GM18499 (cell line): ENCODE measurements at regions not wholly inside any gene's neighbourhood (a gene's known extent, or its start where the extent isn't known, plus 50 kb on each side); places are given as distances from the start of the nearest gene placed in this dataset.
"Not testable (repeated sequence)": the region's sequence is repeated elsewhere in the genome, so short reads cannot be mapped to it uniquely, and the experiment has no call there.

ENCODE experiments used
- ATAC-seq: cut with Tn5 transposase; IDR thresholded peaks from one replicate; pipeline ENCODE4 v1.9.1; 2021; ENCODE audit warnings: moderate number of reproducible peaks; ENCODE audit not compliant: insufficient read depth, unreplicated experiment

DNA sequence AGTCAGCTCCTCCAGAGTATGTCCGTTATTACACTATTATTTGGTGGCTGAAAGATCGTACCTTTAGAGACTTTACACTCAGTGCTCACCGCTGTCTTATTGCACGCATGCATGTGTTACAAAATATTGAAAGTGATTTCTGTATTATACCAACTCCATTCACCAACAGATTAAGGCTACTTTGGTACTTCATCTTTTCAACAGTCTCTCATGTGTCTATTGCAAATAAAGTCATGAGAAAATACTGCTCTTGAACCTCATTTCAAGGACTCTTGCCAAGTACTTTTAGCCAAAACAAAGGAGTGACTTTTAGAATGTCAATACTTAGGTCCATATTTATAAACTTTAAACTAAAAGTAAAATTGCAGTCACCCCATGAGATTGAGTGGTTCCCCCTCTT lies 503.6 kb downstream of the TMEM121 start:
- no peak for ATAC-seq

DNA sequence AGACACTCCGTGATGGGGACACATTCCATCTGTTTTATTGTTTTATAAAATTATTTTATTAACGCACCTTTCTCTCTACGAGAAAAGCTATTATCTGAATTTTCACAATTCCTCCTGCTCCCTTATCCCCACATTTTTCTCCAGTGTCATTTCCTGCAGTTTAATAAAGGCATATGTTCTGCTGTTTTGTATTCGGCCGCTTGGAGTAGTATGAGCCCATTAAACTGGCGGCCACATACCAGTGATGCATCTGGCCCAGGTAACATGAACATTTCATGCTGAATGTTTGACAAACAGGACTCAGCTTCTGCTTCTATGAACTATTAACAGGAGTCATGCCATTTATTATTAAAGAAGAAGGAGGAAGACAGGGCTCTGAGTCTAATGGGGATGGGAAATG lies 511.0 kb downstream of the TMEM121 start:
- no peak for ATAC-seq

DNA sequence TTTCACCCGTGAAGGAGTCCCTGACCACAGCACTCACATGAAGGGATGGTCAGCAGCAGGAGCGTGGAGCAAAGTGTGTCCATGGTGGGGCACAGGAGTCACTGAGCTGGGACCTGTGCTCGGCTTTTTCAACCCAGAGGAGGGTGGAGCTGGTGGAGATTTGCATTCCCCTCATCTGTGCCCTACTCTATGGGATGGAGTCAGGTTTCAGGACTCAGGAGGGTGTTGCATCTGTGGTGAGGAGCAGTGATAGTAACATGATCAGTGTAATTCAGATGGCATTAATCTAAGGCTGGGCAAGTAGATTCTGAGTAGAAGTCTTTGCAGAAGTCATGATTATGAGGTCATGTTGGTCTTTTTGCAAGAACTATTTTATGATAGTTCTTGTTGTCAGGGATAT lies 511.9 kb downstream of the TMEM121 start:
- no peak for ATAC-seq

GRCh38 chr14:106039400-106039799 lies 513.0 kb downstream of the TMEM121 start:
- no peak for ATAC-seq

DNA sequence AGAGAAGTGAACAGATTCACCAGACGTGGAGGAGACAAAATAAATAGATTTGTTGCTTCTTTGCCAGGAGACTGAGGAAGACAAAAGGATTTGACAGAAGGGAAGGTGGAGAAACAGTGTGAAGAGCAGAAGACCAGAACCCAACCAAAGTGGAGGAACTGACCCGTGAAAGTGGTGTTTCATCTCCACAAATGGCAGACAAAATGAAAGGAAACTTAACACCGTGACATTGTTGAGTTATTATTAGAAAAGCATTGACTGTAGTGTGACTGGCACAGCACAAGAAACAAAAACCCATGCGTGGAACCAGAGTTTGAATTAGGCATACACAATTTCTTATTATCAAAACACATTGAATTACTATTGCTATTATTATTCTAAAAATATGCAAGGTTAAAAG lies 518.1 kb downstream of the TMEM121 start:
- ATAC-seq = no peak

GRCh38 chr14:106044949-106045596 lies 518.7 kb downstream of the TMEM121 start:
- ATAC-seq = no peak

DNA sequence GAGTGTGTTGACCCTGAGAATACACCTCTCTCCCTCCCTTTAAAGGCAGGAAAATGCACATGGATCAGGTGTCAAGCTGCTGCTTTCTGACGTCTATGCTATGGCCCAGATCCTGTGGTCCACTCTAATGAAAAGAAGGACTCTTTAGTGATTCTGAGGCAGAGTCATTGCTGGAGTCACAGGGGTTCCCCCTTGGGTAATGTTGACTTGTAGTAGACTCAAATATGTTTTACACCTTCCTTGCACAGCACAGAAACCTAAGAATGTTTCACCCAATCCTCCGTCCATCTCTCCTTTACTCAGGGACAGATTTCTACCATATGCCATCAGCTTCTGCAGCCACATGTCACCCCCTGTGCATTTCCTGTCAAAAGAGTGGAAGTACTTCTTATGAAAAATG lies 525.4 kb downstream of the TMEM121 start:
- no peak for ATAC-seq

GRCh38 chr14:106055289-106055688 lies 528.9 kb downstream of the TMEM121 start:
- no peak for ATAC-seq

DNA sequence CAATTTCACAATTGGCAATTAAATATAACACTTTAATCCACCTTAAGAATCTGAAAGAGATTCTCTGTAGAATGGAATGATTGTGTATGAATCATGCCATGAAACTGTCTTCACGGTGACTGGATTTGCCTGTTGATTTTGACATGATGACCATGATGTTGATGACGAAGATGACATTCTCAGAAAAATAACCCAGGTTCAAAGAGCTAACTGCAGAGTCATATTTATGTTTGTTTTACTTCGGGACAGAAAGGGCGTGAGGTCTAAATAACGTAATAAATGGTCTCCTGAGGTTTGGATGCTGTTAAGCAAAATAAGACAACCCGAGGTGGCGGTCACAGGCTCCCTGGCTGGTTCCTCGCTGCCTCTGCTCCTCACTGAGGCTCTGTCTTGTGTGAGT lies 532.0 kb downstream of the TMEM121 start:
- ATAC-seq = no peak

DNA sequence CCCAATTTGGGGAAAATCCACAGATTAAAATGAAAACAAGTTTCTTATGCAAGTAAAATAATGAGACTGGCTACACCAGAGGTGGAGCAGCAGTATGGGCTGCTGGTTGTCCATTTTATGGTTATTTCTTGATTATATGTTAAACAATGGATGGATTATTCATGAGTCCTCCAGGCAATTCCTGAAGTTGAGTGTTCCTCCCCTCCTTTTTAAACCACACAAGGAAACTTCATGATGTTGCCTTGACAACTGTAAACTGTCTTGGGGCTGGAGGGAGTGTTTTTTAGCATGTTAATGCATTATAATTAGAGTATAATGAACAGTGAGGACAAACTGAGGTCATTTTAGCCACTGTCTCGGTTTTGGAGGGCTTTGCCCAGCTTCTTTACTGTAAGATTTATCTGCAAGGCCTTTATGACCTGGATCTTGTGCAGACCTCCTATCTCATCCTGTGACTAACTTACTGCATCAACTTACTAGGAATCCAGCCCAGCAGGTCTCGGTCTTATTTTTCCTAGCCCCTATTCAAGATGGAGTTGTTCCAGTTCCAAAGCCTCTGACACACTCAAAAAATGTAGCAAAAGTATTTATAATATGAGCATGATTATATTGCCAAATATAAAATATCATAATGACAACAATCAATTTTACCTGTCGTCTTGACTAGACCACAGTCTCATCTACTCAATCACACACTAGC lies 534.0 kb downstream of the TMEM121 start:
- ATAC-seq = no peak

- not testable (repeated sequence) for ATAC-seq
Observed at GRCh38 chr14:106061877-106062500, 535.6 kb downstream of the TMEM121 start.

- ATAC-seq = no peak
Observed at GRCh38 chr14:106062502-106063272, 536.3 kb downstream of the TMEM121 start.

- ATAC-seq = no peak
Observed at GRCh38 chr14:106067935-106068334, 541.6 kb downstream of the TMEM121 start.

DNA sequence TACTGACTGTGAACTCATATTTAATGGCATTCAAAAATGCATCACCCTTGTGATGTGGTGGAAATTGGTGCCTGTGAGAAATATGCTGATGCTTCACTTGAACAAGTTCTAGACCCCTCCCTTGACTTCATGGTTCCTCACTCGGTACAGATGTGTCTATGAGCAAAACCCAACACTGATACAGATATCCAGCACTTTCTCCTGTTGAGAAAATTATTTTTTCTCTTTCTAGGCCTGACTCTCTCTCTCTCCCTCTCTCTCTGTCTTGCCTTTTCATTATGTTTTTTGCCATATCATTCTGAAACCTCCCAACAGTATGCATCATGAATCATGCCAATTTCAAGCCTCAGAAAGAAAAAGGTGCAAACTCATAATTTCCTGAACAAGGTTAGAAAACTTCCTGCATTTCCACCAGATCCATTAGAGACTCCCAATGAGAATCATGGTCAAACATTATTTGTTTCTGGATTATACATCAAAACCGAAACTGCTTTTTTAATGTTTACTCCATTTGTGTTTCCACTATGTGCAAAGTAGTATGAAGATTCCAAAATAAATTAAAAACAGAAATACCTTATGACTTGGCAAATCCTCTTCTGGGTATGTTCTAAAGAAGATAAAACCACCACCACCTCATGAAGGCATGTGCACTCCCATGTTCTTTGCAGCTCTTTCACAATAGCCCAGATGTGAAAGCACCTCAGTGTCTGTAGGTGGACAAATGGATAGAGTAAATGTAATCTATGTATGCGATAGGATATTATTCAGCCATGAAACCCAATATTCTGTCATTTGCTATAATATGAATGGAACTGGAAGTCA lies 543.6 kb downstream of the TMEM121 start:
- no peak for ATAC-seq

- no peak for ATAC-seq
Observed at GRCh38 chr14:106080922-106081321, 554.5 kb downstream of the TMEM121 start.

DNA sequence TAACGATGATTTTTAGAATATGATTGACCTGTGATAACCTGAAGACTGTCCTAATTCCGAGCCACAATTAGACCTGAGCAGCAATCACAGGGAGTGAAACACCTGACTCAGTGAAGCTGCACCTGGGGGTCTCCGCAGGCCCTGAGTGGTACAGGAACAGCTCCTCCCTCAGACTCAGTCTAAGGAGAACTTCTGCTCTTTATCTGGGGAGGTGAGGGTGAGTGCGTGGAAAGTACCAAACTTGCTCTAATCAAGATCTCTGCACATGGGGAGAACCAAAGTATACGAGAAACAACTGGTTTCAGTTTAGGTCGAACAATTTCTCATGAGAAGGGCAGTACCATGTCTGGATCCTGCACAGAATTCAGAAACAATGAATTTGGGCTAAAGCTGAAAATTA lies 555.3 kb downstream of the TMEM121 start:
- not testable (repeated sequence) for ATAC-seq

DNA sequence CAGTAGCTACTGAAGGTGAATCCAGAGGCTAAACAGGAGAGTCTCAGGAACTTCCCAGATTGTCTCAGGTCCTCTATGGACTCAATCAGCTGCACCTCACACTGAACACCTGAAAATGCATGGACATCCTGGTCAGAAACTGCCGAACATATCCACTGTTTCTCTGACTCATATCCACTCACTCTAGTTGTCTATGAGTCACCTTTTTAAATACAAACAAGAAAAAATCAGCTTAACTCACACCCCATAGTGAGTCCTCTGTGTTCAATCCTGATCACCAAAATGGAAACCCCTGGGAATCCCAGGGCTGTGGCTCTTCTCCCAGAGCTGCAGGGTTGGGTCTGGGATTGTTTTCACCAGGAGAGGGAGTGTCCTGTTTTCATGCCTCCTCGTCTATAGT lies 556.7 kb downstream of the TMEM121 start:
- no peak for ATAC-seq

GRCh38 chr14:106087837-106088236 lies 561.5 kb downstream of the TMEM121 start:
- ATAC-seq = no peak

DNA sequence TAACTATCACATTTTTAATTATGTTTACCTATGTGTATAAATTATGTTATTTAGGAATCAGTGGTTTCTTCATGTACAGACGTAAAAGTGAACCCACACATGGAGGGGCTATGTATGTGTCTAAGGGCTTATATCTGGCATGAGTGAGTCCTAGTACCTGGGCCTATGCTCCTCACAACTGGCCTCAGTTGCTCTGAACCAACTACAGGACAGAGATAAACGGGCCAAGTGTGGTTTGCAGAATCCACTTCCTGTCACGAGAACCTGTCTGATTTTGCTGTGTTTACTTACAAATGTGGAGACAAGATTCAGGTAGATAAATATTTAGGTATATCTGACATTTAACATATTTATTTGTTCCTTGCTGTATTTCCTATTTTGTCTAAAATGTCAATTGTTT lies 562.5 kb downstream of the TMEM121 start:
- not testable (repeated sequence) for ATAC-seq

GRCh38 chr14:106094654-106095189 lies 568.3 kb downstream of the TMEM121 start:
- no peak for ATAC-seq
